WTC11 (cell line): ENCODE measurements at regions not wholly inside any gene's neighbourhood (a gene's known extent, or its start where the extent isn't known, plus 50 kb on each side); places are given as distances from the start of the nearest gene placed in this dataset.

ENCODE experiments used
- ATAC-seq: fragments of 200-7000 bp; cut with Tn5 transposase; 2 replicates; pipeline ENCODE4 v1.10.0; 2021; ENCODE audit warnings: mild to moderate bottlenecking, moderate library complexity
- CTCF ChIA-PET: fragments of 300-600 bp; sonication (Branson Sonifier 250); formaldehyde crosslinking; loops from one replicate; lab custom pipeline; 2021; ENCODE audit warnings: antibody characterized with exemption; lab: Charles Lee
- POLR2A ChIA-PET: fragments of 350-600 bp; sonication (Branson Sonifier 250); formaldehyde crosslinking; loops from one replicate; lab custom pipeline; 2021; ENCODE audit warnings: antibody characterized with exemption; lab: Charles Lee
- DNase-seq: peaks from one replicate; pipeline ENCODE4 v3.0.0; 2021; ENCODE audit warnings: low spot score
- H3K27ac Mint-ChIP-seq: 2 replicates; pipeline ENCODE4 v1.8.0; 2021; ENCODE audit warnings: mixed read lengths
- H3K27me3 Mint-ChIP-seq: 2 replicates; pipeline ENCODE4 v1.8.0; 2021; ENCODE audit warnings: low read depth, mild to moderate bottlenecking, moderate library complexity, mixed read lengths
- H3K36me3 Mint-ChIP-seq: 2 replicates; pipeline ENCODE4 v1.8.0; 2021; ENCODE audit warnings: mixed read lengths
- H3K4me1 Mint-ChIP-seq: 2 replicates; pipeline ENCODE4 v1.8.0; 2022; ENCODE audit warnings: mixed read lengths
- H3K4me3 Mint-ChIP-seq: 2 replicates; pipeline ENCODE4 v1.8.0; 2021; ENCODE audit warnings: mild to moderate bottlenecking, moderate library complexity, mixed read lengths
- H3K9me3 Mint-ChIP-seq: 2 replicates; pipeline ENCODE4 v1.8.0; 2021; ENCODE audit warnings: mixed read lengths
- ATF3 ChIP-seq: sonication (generic); formaldehyde crosslinking; conservative IDR thresholded peaks from 2 replicates; pipeline ENCODE4 v1.8.1; 2022; ENCODE audit warnings: mild to moderate bottlenecking, missing genetic modification reagents
- ATF6 ChIP-seq: sonication (generic); formaldehyde crosslinking; IDR thresholded peaks from 2 replicates; pipeline ENCODE4 v1.8.1; 2023; ENCODE audit warnings: mild to moderate bottlenecking, missing genetic modification reagents
- ELF4 ChIP-seq: sonication (generic); formaldehyde crosslinking; IDR thresholded peaks from 2 replicates; pipeline ENCODE4 v1.8.1; 2022; ENCODE audit warnings: low read depth, mild to moderate bottlenecking, moderate library complexity, missing genetic modification reagents
- ESRRA ChIP-seq: sonication (generic); formaldehyde crosslinking; IDR thresholded peaks from 2 replicates; pipeline ENCODE4 v1.8.1; 2022; ENCODE audit warnings: mild to moderate bottlenecking, missing genetic modification reagents, borderline replicate concordance
- KAT7 ChIP-seq: sonication (generic); formaldehyde crosslinking; IDR thresholded peaks from 2 replicates; pipeline ENCODE4 v1.8.1; 2023; ENCODE audit warnings: missing genetic modification reagents, mild to moderate bottlenecking, borderline replicate concordance
- MYBL2 ChIP-seq: sonication (generic); formaldehyde crosslinking; IDR thresholded peaks from 2 replicates; pipeline ENCODE4 v1.8.1; 2023; ENCODE audit warnings: mild to moderate bottlenecking, moderate library complexity, missing genetic modification reagents
- NR3C1 ChIP-seq: sonication (generic); formaldehyde crosslinking; conservative IDR thresholded peaks from 2 replicates; pipeline ENCODE4 v1.8.1; 2023; ENCODE audit warnings: low read depth, mild to moderate bottlenecking, missing genetic modification reagents
- TEAD1 ChIP-seq: sonication (generic); formaldehyde crosslinking; IDR thresholded peaks from 2 replicates; pipeline ENCODE4 v1.8.0; 2022; ENCODE audit warnings: mild to moderate bottlenecking, missing genetic modification reagents
- ZBTB21 ChIP-seq: sonication (generic); formaldehyde crosslinking; IDR thresholded peaks from 2 replicates; pipeline ENCODE4 v1.8.1; 2023; ENCODE audit warnings: mild to moderate bottlenecking, missing genetic modification reagents, borderline replicate concordance
- ZNF232 ChIP-seq: sonication (generic); formaldehyde crosslinking; IDR thresholded peaks from 2 replicates; pipeline ENCODE4 v1.8.0; 2022; ENCODE audit warnings: mild to moderate bottlenecking, missing genetic modification reagents
- TF ChIP-seq, protein P1 (sequence below): fragments of 200-600 bp; IDR thresholded peaks from 2 replicates; pipeline ENCODE4 v1.8.0; 2022; ENCODE audit warnings: antibody characterized with exemption
- TF ChIP-seq, protein P2 (sequence below): sonication (generic); formaldehyde crosslinking; IDR thresholded peaks from 2 replicates; pipeline ENCODE4 v1.8.0; 2022; ENCODE audit warnings: mild to moderate bottlenecking, missing genetic modification reagents
- TF ChIP-seq, protein P3 (sequence below): fragments of 250-450 bp; sonication (Bioruptor Pico); IDR thresholded peaks from 2 replicates; pipeline ENCODE4 v1.9.0; 2021; ENCODE audit warnings: moderate library complexity, mild to moderate bottlenecking, inconsistent platforms, borderline replicate concordance
- TF ChIP-seq, protein P4 (sequence below): sonication (generic); formaldehyde crosslinking; IDR thresholded peaks from 2 replicates; pipeline ENCODE4 v1.8.1; 2023; ENCODE audit warnings: mild to moderate bottlenecking, moderate library complexity, missing genetic modification reagents

DNA sequence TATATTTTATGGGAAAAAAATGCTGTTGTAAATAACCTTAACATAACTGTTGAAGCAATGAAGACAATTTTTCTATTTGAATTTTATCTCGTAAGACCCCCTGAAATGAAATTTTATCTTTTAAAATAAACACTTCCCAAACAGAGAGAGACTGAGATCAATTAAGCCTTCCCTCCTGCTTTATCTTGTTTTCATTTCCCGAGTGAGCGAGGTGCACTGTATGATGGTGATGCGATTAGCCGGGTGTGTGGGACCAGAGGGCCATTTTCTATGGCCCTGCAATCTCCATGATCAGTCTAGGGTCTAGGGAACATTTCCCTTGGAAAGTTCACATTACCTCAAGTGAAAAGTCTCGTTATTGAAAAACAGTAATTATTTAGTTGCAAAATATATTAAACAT lies 134.1 kb upstream of the MID1 start:
- no peaks in the 10 kb centered on the region for H3K27me3 Mint-ChIP-seq
- CTCF ChIA-PET, result no interaction called here
- peaks cover 5% of the 10 kb centered on the region; the same call in 1 of the 2 replicates for H3K9me3 Mint-ChIP-seq
- POLR2A ChIA-PET, result no interaction called here
- DNase-seq (no peak), ATAC-seq (no peak)
- H3K4me1 Mint-ChIP-seq, result peaks cover 40% of the 10 kb centered on the region
- TF ChIP-seq ATF3 (no peak), ELF4 (CRISPR knock-in tag) (no peak), ZNF232 (no peak), ZBTB21 (no peak), MYBL2 (CRISPR knock-in tag) (no peak), NR3C1 (CRISPR knock-in tag) (no peak), ESRRA (CRISPR knock-in tag) (no peak), ATF6 (no peak), KAT7 (CRISPR knock-in tag) (no peak)
- TF ChIP-seq, protein P1, sequence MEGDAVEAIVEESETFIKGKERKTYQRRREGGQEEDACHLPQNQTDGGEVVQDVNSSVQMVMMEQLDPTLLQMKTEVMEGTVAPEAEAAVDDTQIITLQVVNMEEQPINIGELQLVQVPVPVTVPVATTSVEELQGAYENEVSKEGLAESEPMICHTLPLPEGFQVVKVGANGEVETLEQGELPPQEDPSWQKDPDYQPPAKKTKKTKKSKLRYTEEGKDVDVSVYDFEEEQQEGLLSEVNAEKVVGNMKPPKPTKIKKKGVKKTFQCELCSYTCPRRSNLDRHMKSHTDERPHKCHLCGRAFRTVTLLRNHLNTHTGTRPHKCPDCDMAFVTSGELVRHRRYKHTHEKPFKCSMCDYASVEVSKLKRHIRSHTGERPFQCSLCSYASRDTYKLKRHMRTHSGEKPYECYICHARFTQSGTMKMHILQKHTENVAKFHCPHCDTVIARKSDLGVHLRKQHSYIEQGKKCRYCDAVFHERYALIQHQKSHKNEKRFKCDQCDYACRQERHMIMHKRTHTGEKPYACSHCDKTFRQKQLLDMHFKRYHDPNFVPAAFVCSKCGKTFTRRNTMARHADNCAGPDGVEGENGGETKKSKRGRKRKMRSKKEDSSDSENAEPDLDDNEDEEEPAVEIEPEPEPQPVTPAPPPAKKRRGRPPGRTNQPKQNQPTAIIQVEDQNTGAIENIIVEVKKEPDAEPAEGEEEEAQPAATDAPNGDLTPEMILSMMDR, result no peak
- TF ChIP-seq, protein P2, sequence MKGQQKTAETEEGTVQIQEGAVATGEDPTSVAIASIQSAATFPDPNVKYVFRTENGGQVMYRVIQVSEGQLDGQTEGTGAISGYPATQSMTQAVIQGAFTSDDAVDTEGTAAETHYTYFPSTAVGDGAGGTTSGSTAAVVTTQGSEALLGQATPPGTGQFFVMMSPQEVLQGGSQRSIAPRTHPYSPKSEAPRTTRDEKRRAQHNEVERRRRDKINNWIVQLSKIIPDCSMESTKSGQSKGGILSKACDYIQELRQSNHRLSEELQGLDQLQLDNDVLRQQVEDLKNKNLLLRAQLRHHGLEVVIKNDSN, result no peak
- TF ChIP-seq, protein P3, sequence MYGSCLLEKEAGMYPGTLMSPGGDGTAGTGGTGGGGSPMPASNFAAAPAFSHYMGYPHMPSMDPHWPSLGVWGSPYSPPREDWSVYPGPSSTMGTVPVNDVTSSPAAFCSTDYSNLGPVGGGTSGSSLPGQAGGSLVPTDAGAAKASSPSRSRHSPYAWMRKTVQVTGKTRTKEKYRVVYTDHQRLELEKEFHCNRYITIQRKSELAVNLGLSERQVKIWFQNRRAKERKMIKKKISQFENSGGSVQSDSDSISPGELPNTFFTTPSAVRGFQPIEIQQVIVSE (CRISPR knock-in tag), result no peak
- H3K27ac Mint-ChIP-seq, result no peak overlapping the region
- no peak overlapping the region for H3K4me3 Mint-ChIP-seq
- H3K36me3 Mint-ChIP-seq, result no peaks in the 10 kb centered on the region

- H3K36me3 Mint-ChIP-seq, result no peaks in the 10 kb centered on the region
- H3K27me3 Mint-ChIP-seq, result no peaks in the 10 kb centered on the region
- CTCF ChIA-PET, result interaction anchor here (2.2 kb wide), 1 partner anchor 14 kb away, joined by 8 read pairs; no protein-coding TSS in a partner anchor
- peaks cover 51% of the 10 kb centered on the region for H3K4me1 Mint-ChIP-seq
- no peak overlapping the region for H3K4me3 Mint-ChIP-seq
- ATAC-seq, result peak; percentile 88
- H3K27ac Mint-ChIP-seq, result peak overlapping the region; percentile 98
- TF ChIP-seq, protein P4, sequence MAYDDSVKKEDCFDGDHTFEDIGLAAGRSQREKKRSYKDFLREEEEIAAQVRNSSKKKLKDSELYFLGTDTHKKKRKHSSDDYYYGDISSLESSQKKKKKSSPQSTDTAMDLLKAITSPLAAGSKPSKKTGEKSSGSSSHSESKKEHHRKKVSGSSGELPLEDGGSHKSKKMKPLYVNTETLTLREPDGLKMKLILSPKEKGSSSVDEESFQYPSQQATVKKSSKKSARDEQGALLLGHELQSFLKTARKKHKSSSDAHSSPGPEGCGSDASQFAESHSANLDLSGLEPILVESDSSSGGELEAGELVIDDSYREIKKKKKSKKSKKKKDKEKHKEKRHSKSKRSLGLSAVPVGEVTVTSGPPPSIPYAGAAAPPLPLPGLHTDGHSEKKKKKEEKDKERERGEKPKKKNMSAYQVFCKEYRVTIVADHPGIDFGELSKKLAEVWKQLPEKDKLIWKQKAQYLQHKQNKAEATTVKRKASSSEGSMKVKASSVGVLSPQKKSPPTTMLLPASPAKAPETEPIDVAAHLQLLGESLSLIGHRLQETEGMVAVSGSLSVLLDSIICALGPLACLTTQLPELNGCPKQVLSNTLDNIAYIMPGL (CRISPR knock-in tag), result no peak
- TF ChIP-seq TEAD1, result peak; percentile 43; the same call in 1 of the 2 replicates
- 0 out of 2 replicates have a peak, but pooled peaks cover 4% of the 10 kb centered on the region for H3K9me3 Mint-ChIP-seq
- POLR2A ChIA-PET, result no interaction called here
- DNase-seq, result peak; percentile 31
These were observed 135.3 kb upstream of the MID1 start for GRCh38 chrX:10755439-10756334.
